ENCODE measurements at regions not wholly inside any gene's neighbourhood (a gene's known extent, or its start where the extent isn't known, plus 50 kb on each side); places are given as distances from the start of the nearest gene placed in this dataset.
"Not testable (repeated sequence)": the region's sequence is repeated elsewhere in the genome, so short reads cannot be mapped to it uniquely, and the experiment has no call there.

GRCh38 chr2:12543076-12543977 is 173.4 kb upstream of the TRIB2 start:
- no peak overlapping the region for H3K4me3 ChIP-seq (ENCODE audit: low read length)
- DNase-seq (ENCODE audit: low read depth, low spot score): no peak

- no peak overlapping the region for H3K4me3 ChIP-seq (ENCODE audit: low read length)
- no peak for DNase-seq (ENCODE audit: low read depth, low spot score)
These were observed 172.7 kb upstream of the TRIB2 start for GRCh38 chr2:12543978-12544558.

- DNase-seq (ENCODE audit: low read depth, low spot score): no peak
- no peak overlapping the region for H3K4me3 ChIP-seq (ENCODE audit: low read length)
These were observed 169.1 kb upstream of the TRIB2 start for GRCh38 chr2:12547566-12548170.

GRCh38 chr2:12548906-12549305 is 167.8 kb upstream of the TRIB2 start:
- no peak for DNase-seq (ENCODE audit: low read depth, low spot score)
- H3K4me3 ChIP-seq (ENCODE audit: low read length): no peak overlapping the region

- no peak for DNase-seq (ENCODE audit: low read depth, low spot score)
- H3K4me3 ChIP-seq (ENCODE audit: low read length): no peak overlapping the region
These were observed 167.1 kb upstream of the TRIB2 start for GRCh38 chr2:12549641-12550040.

GRCh38 chr2:12552092-12552491 is 164.6 kb upstream of the TRIB2 start:
- no peak for DNase-seq (ENCODE audit: low read depth, low spot score)
- no peak overlapping the region for H3K4me3 ChIP-seq (ENCODE audit: low read length)

- no peak for DNase-seq (ENCODE audit: low read depth, low spot score)
- H3K4me3 ChIP-seq (ENCODE audit: low read length): no peak overlapping the region
These were observed 162.3 kb upstream of the TRIB2 start for GRCh38 chr2:12554224-12555011.

GRCh38 chr2:12555012-12555645 is 161.6 kb upstream of the TRIB2 start:
- DNase-seq (ENCODE audit: low read depth, low spot score): no peak
- H3K4me3 ChIP-seq (ENCODE audit: low read length): no peak overlapping the region

- no peak for DNase-seq (ENCODE audit: low read depth, low spot score)
These were observed 160.0 kb upstream of the TRIB2 start for GRCh38 chr2:12556762-12557161.

GRCh38 chr2:12557688-12558087 is 159.0 kb upstream of the TRIB2 start:
- H3K4me3 ChIP-seq (ENCODE audit: low read length): no peak overlapping the region
- DNase-seq (ENCODE audit: low read depth, low spot score): no peak

More at GRCh38 chr2:12556762-12557161, 160.0 kb upstream of the TRIB2 start:
- no peak overlapping the region for H3K4me3 ChIP-seq (ENCODE audit: low read length)

- no peak overlapping the region for H3K4me3 ChIP-seq (ENCODE audit: low read length)
- no peak for DNase-seq (ENCODE audit: low read depth, low spot score)
These were observed 158.2 kb upstream of the TRIB2 start for GRCh38 chr2:12558519-12558918.

GRCh38 chr2:12560618-12561017 is 156.1 kb upstream of the TRIB2 start:
- DNase-seq (ENCODE audit: low read depth, low spot score): no peak
- H3K4me3 ChIP-seq (ENCODE audit: low read length): no peak overlapping the region

- no peak overlapping the region for H3K4me3 ChIP-seq (ENCODE audit: low read length)
- no peak for DNase-seq (ENCODE audit: low read depth, low spot score)
These were observed 149.3 kb upstream of the TRIB2 start for GRCh38 chr2:12567411-12567810.

GRCh38 chr2:12569510-12569909 is 147.2 kb upstream of the TRIB2 start:
- DNase-seq (ENCODE audit: low read depth, low spot score); H3K4me3 ChIP-seq (ENCODE audit: low read length): not testable (repeated sequence)

- not testable (repeated sequence) for DNase-seq (ENCODE audit: low read depth, low spot score); H3K4me3 ChIP-seq (ENCODE audit: low read length)
These were observed 146.8 kb upstream of the TRIB2 start for GRCh38 chr2:12569929-12570328.

- DNase-seq (ENCODE audit: low read depth, low spot score): no peak
- no peak overlapping the region for H3K4me3 ChIP-seq (ENCODE audit: low read length)
These were observed 139.6 kb upstream of the TRIB2 start for GRCh38 chr2:12577091-12577490.

- no peak for DNase-seq (ENCODE audit: low read depth, low spot score)
- H3K4me3 ChIP-seq (ENCODE audit: low read length): no peak overlapping the region
These were observed 139.0 kb upstream of the TRIB2 start for GRCh38 chr2:12577567-12578253.

- no peak overlapping the region for H3K4me3 ChIP-seq (ENCODE audit: low read length)
These were observed 137.7 kb upstream of the TRIB2 start for GRCh38 chr2:12579018-12579417.

GRCh38 chr2:12584338-12584737 is 132.4 kb upstream of the TRIB2 start:
- no peak for DNase-seq (ENCODE audit: low read depth, low spot score)
- H3K4me3 ChIP-seq (ENCODE audit: low read length): no peak overlapping the region

More at GRCh38 chr2:12579018-12579417, 137.7 kb upstream of the TRIB2 start:
- no peak for DNase-seq (ENCODE audit: low read depth, low spot score)
